PC-9 (cell line): ENCODE measurements at regions not wholly inside any gene's neighbourhood (a gene's known extent, or its start where the extent isn't known, plus 50 kb on each side); places are given as distances from the start of the nearest gene placed in this dataset.
"Not testable (repeated sequence)": the region's sequence is repeated elsewhere in the genome, so short reads cannot be mapped to it uniquely, and the experiment has no call there.

Experiments
- BruUV-seq: library from RNA; stranded (reverse); fragments of 400-500 nt; replicated peaks from 2 replicates; lab custom pipeline; 2021; lab: Mats Ljungman, UMichigan
- CTCF ChIA-PET: fragments of 300-600 bp; sonication (Branson Sonifier 250); formaldehyde crosslinking; loops from one replicate; lab custom pipeline; 2022; ENCODE audit warnings: antibody characterized with exemption; lab: Charles Lee
- POLR2A ChIA-PET: fragments of 300-600 bp; sonication (Branson Sonifier 250); formaldehyde crosslinking; loops from one replicate; lab custom pipeline; 2022; ENCODE audit warnings: antibody characterized with exemption; ENCODE audit not compliant: unreplicated experiment; lab: Charles Lee
- DNase-seq, 2 experiments: peaks; one replicate each; pipeline versions ENCODE4 v3.0.0 to v3.0.0-alpha.2; 2015 to 2022; ENCODE audit warnings: mixed read lengths in 1 of 2
- H2AFZ ChIP-seq: fragments of 200-600 bp; sonication (generic); 2 replicates; pipeline ENCODE4 v1.8.1; 2017; ENCODE audit warnings: antibody characterized with exemption
- H3F3A ChIP-seq: fragments of 200-600 bp; sonication (generic); 2 replicates; pipeline ENCODE4 v1.8.1; 2017; ENCODE audit warnings: antibody characterized with exemption, mild to moderate bottlenecking, low read depth; ENCODE audit not compliant: insufficient read depth
- H3K27ac ChIP-seq: fragments of 200-600 bp; sonication (generic); 2 replicates; pipeline ENCODE4 v1.6.1; 2016; ENCODE audit warnings: mixed run types
- H3K27me3 ChIP-seq: fragments of 200-600 bp; sonication (generic); 2 replicates; pipeline ENCODE4 v1.6.1; 2016; ENCODE audit warnings: low read depth, mixed run types; ENCODE audit not compliant: insufficient read depth
- H3K36me3 ChIP-seq: fragments of 200-600 bp; sonication (generic); 2 replicates; pipeline ENCODE4 v1.6.1; 2016; ENCODE audit warnings: low read depth, mixed run types
- H3K4me1 ChIP-seq: fragments of 200-600 bp; sonication (generic); replicated peaks from 2 replicates; pipeline ENCODE4 v1.6.1; 2016; ENCODE audit warnings: mixed run types; ENCODE audit not compliant: insufficient read depth
- H3K4me2 ChIP-seq: fragments of 200-600 bp; sonication (generic); 2 replicates; pipeline ENCODE4 v1.6.1; 2017; ENCODE audit warnings: mixed run types
- H3K4me3 ChIP-seq: fragments of 200-600 bp; sonication (generic); 2 replicates; pipeline ENCODE4 v1.6.1; 2016; ENCODE audit warnings: mixed run types
- H3K79me2 ChIP-seq: fragments of 200-600 bp; sonication (generic); 2 replicates; pipeline ENCODE4 v1.6.1; 2017; ENCODE audit warnings: low read depth, mixed run types
- H3K9me2 ChIP-seq: fragments of 200-600 bp; sonication (generic); 2 replicates; pipeline ENCODE4 v1.8.1; 2017; ENCODE audit warnings: mild to moderate bottlenecking; ENCODE audit not compliant: insufficient read depth
- H3K9me3 ChIP-seq: fragments of 200-600 bp; sonication (generic); 2 replicates; pipeline ENCODE4 v1.8.1; 2016; ENCODE audit warnings: low read depth; ENCODE audit not compliant: insufficient read depth
- H4K20me1 ChIP-seq: fragments of 200-600 bp; sonication (generic); 2 replicates; pipeline ENCODE4 v1.8.1; 2017; ENCODE audit not compliant: insufficient read depth
- EZH2 ChIP-seq: fragments of 200-600 bp; sonication (generic); IDR thresholded peaks from 2 replicates; pipeline ENCODE4 v1.8.0; 2017; ENCODE audit warnings: antibody characterized with exemption, low read depth
- intact Hi-C: fragments of 100-400 bp; cut with micrococcal nuclease; formaldehyde crosslinking; loops from one replicate; pipeline ENCODE4 v1.10.0; 2022; ENCODE audit not compliant: unreplicated experiment
- TF ChIP-seq, protein P1 (sequence below): fragments of 200-600 bp; sonication (generic); conservative IDR thresholded peaks from 2 replicates; pipeline ENCODE4 v1.6.1; 2017; ENCODE audit warnings: mixed run types, antibody characterized with exemption, mild to moderate bottlenecking, moderate library complexity

DNA sequence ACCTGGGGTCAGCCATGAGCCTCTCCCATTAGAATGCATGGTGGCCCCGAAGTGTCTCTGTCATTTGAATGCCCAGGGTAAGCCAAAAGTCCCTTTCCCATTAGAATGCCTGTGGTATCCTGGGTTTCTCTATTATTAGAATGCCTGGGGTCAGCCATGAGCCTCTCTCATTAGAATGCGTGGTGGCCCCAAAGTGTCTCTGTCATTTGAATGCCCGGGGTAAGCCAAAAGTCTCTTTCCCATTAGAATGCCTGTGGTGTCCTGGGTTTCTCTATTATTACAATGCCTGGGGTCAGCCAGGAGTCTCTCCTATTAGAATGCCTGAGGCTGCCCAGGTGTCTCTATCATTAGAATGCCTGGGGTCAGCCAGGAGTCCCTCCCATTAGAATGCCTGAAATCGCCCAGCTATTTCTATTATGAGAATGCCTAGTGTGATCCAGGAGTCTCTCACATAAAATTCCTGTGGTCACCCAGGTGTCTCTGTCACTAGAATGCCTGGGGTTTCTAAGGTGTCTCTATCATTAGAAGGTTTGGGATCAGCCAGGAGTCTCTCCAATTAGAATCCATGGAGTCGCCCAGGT, 65.5 kb downstream of the RNF187 start:
- intact Hi-C loops = no loop called here
- BruUV-seq = no TSS peak
- Histone ChIP-seq H3K9me3 (no peaks in the 10 kb centered on the region), H3K27me3 (no peaks in the 10 kb centered on the region; the same call in 1 of the 2 replicates), H3K4me2 (no peak overlapping the region), H3K27ac (no peak overlapping the region), H3K4me1 (no peaks in the 10 kb centered on the region), H3K4me3 (no peak overlapping the region), H2AFZ (no peak overlapping the region), H3K36me3 (no peaks in the 10 kb centered on the region), H4K20me1 (no peaks in the 10 kb centered on the region), H3K79me2 (no peaks in the 10 kb centered on the region), H3K9me2 (no peaks in the 10 kb centered on the region), H3F3A (no peaks in the 10 kb centered on the region)
- POLR2A ChIA-PET = no interaction called here
- CTCF ChIA-PET = no interaction called here
- no peak for DNase-seq
- TF ChIP-seq, protein P1, sequence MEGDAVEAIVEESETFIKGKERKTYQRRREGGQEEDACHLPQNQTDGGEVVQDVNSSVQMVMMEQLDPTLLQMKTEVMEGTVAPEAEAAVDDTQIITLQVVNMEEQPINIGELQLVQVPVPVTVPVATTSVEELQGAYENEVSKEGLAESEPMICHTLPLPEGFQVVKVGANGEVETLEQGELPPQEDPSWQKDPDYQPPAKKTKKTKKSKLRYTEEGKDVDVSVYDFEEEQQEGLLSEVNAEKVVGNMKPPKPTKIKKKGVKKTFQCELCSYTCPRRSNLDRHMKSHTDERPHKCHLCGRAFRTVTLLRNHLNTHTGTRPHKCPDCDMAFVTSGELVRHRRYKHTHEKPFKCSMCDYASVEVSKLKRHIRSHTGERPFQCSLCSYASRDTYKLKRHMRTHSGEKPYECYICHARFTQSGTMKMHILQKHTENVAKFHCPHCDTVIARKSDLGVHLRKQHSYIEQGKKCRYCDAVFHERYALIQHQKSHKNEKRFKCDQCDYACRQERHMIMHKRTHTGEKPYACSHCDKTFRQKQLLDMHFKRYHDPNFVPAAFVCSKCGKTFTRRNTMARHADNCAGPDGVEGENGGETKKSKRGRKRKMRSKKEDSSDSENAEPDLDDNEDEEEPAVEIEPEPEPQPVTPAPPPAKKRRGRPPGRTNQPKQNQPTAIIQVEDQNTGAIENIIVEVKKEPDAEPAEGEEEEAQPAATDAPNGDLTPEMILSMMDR = no peak
- TF ChIP-seq EZH2 = no peak

DNA sequence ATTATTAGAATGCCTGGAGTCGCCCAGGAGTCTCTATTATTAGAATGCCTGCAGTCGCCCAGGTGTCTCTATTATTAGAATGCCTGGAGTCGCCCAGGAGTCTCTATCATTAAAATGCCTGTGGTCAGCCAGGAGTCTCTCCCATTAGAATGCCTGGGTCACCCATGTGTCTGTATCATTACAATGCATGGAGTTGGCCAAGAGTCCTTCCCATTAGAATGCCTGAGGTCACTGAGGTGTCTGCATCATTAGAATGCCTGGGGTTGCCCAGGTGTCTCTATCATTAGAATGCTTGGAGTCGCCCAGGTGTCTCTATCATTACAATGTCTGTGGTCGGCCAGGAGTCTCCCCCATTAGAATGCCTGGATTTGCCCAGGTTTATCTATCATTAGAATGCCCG, 66.9 kb downstream of the RNF187 start:
- Histone ChIP-seq H4K20me1 (no peaks in the 10 kb centered on the region), H3K4me2 (no peak overlapping the region), H3K27ac (no peak overlapping the region), H2AFZ (no peak overlapping the region), H3K27me3 (no peaks in the 10 kb centered on the region; the same call in 1 of the 2 replicates), H3K9me2 (no peaks in the 10 kb centered on the region), H3K4me1 (no peaks in the 10 kb centered on the region), H3F3A (no peaks in the 10 kb centered on the region), H3K79me2 (no peaks in the 10 kb centered on the region), H3K9me3 (no peaks in the 10 kb centered on the region), H3K4me3 (no peak overlapping the region), H3K36me3 (no peaks in the 10 kb centered on the region)
- no peak for TF ChIP-seq EZH2
- TF ChIP-seq, protein P1 = no peak
- intact Hi-C loops = no loop called here
- DNase-seq = peak in 1 of 2 experiments; percentile 65
- no TSS peak for BruUV-seq
- CTCF ChIA-PET = no interaction called here
- POLR2A ChIA-PET = no interaction called here

DNA sequence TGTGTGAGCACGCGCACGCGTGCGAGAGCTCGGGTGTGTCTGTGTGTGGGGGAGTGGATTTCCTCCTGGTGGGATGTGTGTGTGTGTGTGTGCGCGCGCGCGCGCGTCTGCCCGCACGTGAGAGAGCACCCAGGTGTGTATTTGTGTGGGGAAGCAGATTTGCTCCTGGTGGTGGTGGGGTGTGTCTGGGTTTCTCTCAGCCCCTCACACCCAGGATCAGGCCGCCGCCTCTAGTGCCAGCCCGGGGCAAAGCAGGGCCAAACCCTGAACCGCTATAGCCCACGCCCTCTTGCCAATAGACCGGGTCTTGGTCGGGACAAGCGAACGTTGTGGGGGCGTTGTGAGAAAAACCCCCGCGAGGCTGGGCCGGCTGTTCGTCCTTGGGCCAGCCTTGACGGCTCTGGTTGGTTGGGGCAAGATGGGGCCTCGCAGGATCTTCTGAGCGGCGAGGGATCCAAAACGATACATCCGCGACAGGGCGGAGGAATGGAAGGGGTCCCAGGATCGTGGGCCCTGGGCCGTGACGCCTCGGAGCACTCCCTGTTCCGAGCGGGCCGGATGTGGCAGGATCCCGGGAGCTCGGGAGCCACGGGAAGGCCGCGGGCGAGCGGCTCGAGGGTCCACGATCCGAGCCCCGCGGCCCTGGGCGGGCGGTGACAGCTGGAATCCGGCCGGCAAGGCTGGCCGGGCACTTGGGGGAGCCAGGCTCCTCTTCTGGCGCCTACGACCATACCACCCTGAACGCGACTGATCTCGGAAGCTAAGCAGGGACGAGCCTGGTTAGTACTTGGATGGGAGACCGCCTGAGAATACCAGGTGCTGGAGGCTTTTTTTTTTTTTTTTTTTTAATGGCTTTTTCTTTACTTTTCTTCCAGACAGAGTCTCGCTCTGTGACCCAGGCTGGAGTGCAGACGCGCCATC, 68.2 kb downstream of the RNF187 start:
- H2AFZ ChIP-seq = no peak overlapping the region
- no peaks in the 10 kb centered on the region for H3K36me3 ChIP-seq
- ChIA-PET CTCF (no interaction called here), POLR2A (no interaction called here)
- intact Hi-C loops = no loop called here
- TF ChIP-seq, protein P1 = no peak
- TF ChIP-seq EZH2 = no peak
- peak in 1 of 2 experiments; percentile 60 for DNase-seq
- no peak overlapping the region for H3K4me2 ChIP-seq
- H3K79me2 ChIP-seq = no peaks in the 10 kb centered on the region
- H3K4me3 ChIP-seq = no peak overlapping the region
- no TSS peak for BruUV-seq
- no peaks in the 10 kb centered on the region for H3F3A ChIP-seq
- H3K4me1 ChIP-seq = no peaks in the 10 kb centered on the region
- no peaks in the 10 kb centered on the region for H3K9me2 ChIP-seq
- no peak overlapping the region for H3K27ac ChIP-seq
- no peaks in the 10 kb centered on the region for H4K20me1 ChIP-seq
- H3K9me3 ChIP-seq = no peaks in the 10 kb centered on the region
- no peaks in the 10 kb centered on the region; the same call in 1 of the 2 replicates for H3K27me3 ChIP-seq

DNA sequence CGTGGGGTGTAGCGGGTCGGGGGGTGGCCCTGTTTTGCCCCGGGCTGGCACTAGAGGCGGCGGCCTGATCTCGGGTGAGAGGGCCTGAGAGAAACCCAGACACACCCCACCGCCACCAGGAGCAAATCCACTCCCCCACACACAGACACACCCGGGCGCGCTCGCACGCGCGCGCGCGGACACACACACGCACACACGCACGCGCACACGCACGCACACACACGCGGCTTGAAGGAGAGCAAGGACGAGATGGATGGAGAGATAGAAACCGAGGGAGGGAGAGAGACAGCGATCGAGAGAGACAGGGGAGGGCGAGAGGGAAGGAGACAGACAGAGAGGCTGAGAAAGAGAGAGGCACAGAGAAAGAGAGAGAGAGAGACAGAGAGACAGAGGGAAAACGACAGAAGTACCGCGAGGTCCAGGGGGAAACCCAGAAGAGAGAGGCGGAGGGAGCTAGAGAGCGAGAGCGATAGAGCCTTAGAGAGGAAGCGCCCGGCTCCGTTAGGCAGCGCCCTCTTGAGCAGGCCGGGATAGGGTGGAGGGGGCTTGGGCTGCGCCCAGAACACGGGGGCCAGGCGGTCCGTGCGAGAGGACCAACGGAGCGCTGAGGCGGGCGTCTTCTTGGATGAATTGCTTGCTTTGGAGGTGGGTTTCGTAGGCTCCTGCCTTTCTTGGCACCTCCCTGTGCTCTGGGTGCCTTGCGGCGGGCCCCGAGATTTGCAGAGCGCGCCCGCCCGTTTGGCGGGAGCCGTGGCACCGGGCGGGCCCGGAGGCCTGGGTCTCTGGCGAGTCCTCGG, 69.7 kb downstream of the RNF187 start:
- H3F3A ChIP-seq, H3K36me3 ChIP-seq, H2AFZ ChIP-seq, H3K9me3 ChIP-seq, H3K79me2 ChIP-seq, POLR2A ChIA-PET, DNase-seq, CTCF ChIA-PET, H3K9me2 ChIP-seq, H3K27ac ChIP-seq, H3K4me1 ChIP-seq, H3K4me2 ChIP-seq, BruUV-seq, H4K20me1 ChIP-seq, intact Hi-C loops, H3K27me3 ChIP-seq, H3K4me3 ChIP-seq: not testable (repeated sequence)
